Kidney (tissue), 13 donors: ENCODE measurements at regions not wholly inside any gene's neighbourhood (a gene's known extent, or its start where the extent isn't known, plus 50 kb on each side); places are given as distances from the start of the nearest gene placed in this dataset.

ENCODE experiments used
- DNase-seq, 5 donors: peaks; one replicate each; pipeline ENCODE4 v3.0.0-alpha.2; 2013 to 2020
- FAIRE-seq: peaks from 2 replicates; lab custom pipeline; 2012; peaks lifted over from hg19 to GRCh38; lab: Jason Lieb, UNC
- H3K27ac ChIP-seq, 2 donors: one replicate each; pipeline ENCODE4 v1.7.0; 2013; ENCODE audit warnings: low read depth in 2 of 2, low read length in 2 of 2, inconsistent platforms in 1 of 2
- H3K27me3 ChIP-seq: one replicate; pipeline ENCODE4 v1.7.1; 2013; ENCODE audit warnings: low read length, inconsistent platforms; ENCODE audit not compliant: control insufficient read depth, insufficient read depth
- H3K36me3 ChIP-seq, 3 donors: one replicate each; pipeline versions ENCODE4 v1.7.0 to v1.7.1; 2013; ENCODE audit warnings: low read length in 3 of 3, control low read depth in 1 of 3, inconsistent platforms in 1 of 3; ENCODE audit not compliant: insufficient read depth in 3 of 3, control insufficient read depth in 2 of 3
- H3K4me1 ChIP-seq, 3 donors: one replicate each; pipeline versions ENCODE4 v1.7.0 to v1.7.1; 2013; ENCODE audit warnings: low read length in 3 of 3, inconsistent platforms in 1 of 3, low read depth in 1 of 3; ENCODE audit not compliant: control insufficient read depth in 2 of 3, insufficient read depth in 2 of 3
- H3K4me3 ChIP-seq, 3 donors: one replicate each; pipeline versions ENCODE4 v1.7.0 to v1.8.1; 2013; ENCODE audit warnings: low read length in 3 of 3, control low read depth in 1 of 3, inconsistent platforms in 1 of 3
- H3K9ac ChIP-seq, 3 donors: one replicate each; pipeline versions ENCODE4 v1.7.0 to v1.7.1; 2013; ENCODE audit warnings: low read length in 3 of 3, control low read depth in 1 of 3, inconsistent platforms in 1 of 3
- H3K9me3 ChIP-seq, 3 donors: one replicate each; pipeline versions ENCODE4 v1.7.0 to v1.7.1; 2013; ENCODE audit warnings: low read length in 3 of 3, control low read depth in 1 of 3, inconsistent platforms in 1 of 3; ENCODE audit not compliant: control insufficient read depth in 2 of 3, insufficient read depth in 1 of 3
- CTCF ChIP-seq: IDR thresholded peaks from 3 replicates; pipeline ENCODE4 v1.5.1; 2012; ENCODE audit warnings: mild to moderate bottlenecking, moderate library complexity, borderline replicate concordance; ENCODE audit not compliant: insufficient read depth; ENCODE audit errors: extremely low read depth
- intact Hi-C: fragments of 100-400 bp; cut with DNase I; formaldehyde crosslinking; loops from one replicate; pipeline ENCODE4 v1.11.1; 2022
- donor health status: control.
- donor health status: control.
- donor health status: control.
- donor health status: control.
- donor health status: control.
- donor health status: DM: yes; HTN: yes; CAD: no.
- donor health status: Normal renal cell carcinoma (clear cell type).

- no peak overlapping the region for H3K4me3 ChIP-seq
- H3K27me3 ChIP-seq = no peaks in the 10 kb centered on the region
- no peak for FAIRE-seq
Observed at GRCh38 chr13:47555235-47555634, 445.8 kb downstream of the SUCLA2 start.

GRCh38 chr13:47553329-47553977 is 447.6 kb downstream of the SUCLA2 start:
- H3K4me1 ChIP-seq = no peaks in the 10 kb centered on the region
- no peaks in the 10 kb centered on the region for H3K36me3 ChIP-seq
- H3K4me3 ChIP-seq = no peak overlapping the region
- FAIRE-seq (no peak), DNase-seq (no peak)
- no peak overlapping the region for H3K27ac ChIP-seq
- intact Hi-C loops = no loop called here
- no peaks in the 10 kb centered on the region for H3K9me3 ChIP-seq
- no peaks in the 10 kb centered on the region for H3K27me3 ChIP-seq
- no peak overlapping the region for H3K9ac ChIP-seq
- no peak for TF ChIP-seq CTCF

More at GRCh38 chr13:47555235-47555634, 445.8 kb downstream of the SUCLA2 start:
- intact Hi-C loops = no loop called here
- H3K9ac ChIP-seq = no peak overlapping the region
- no peak overlapping the region for H3K27ac ChIP-seq
- H3K36me3 ChIP-seq = no peaks in the 10 kb centered on the region
- H3K4me1 ChIP-seq = no peaks in the 10 kb centered on the region
- DNase-seq = no peak
- H3K9me3 ChIP-seq = no peaks in the 10 kb centered on the region
- TF ChIP-seq CTCF = no peak

GRCh38 chr13:47549219-47549752 is 451.8 kb downstream of the SUCLA2 start:
- Histone ChIP-seq H3K4me1 (peaks cover 0 to 8% (median 0%) of the 10 kb centered on the region in 3 donors), H3K27me3 (no peaks in the 10 kb centered on the region), H3K27ac (no peak overlapping the region), H3K9ac (no peak overlapping the region), H3K9me3 (no peaks in the 10 kb centered on the region), H3K4me3 (no peak overlapping the region), H3K36me3 (no peaks in the 10 kb centered on the region)
- TF ChIP-seq CTCF = no peak
- intact Hi-C loops = no loop called here
- DNase-seq = peak in 1 of 5 donors; percentile 7
- FAIRE-seq = no peak
